ENCODE measurements at regions not wholly inside any gene's neighbourhood (a gene's known extent, or its start where the extent isn't known, plus 50 kb on each side); places are given as distances from the start of the nearest gene placed in this dataset.

GRCh38 chr3:102122527-102122926, 273.2 kb downstream of the NFKBIZ start:
- peaks cover 17% of the 10 kb centered on the region; the same call in 1 of the 2 replicates for H3K9me3 ChIP-seq (ENCODE audit: insufficient read depth, low read length)
- no peak overlapping the region for H3K4me3 ChIP-seq (ENCODE audit: low read length)
- H3K4me2 ChIP-seq (ENCODE audit: low read length) = no peak overlapping the region
- no peaks in the 10 kb centered on the region for H3K4me1 ChIP-seq (ENCODE audit: low read length)
- H3K36me3 ChIP-seq (replicated peaks; ENCODE audit: low read depth, low read length) = no peaks in the 10 kb centered on the region
- H3K9ac ChIP-seq (ENCODE audit: low read length) = no peak overlapping the region
- H3K27me3 ChIP-seq (ENCODE audit: low read depth, low read length) = no peaks in the 10 kb centered on the region
- H2AFZ ChIP-seq (ENCODE audit: low read depth, low read length) = no peak overlapping the region
- H3K79me2 ChIP-seq (ENCODE audit: low read length) = no peaks in the 10 kb centered on the region
- H4K20me1 ChIP-seq (ENCODE audit: insufficient read depth, low read length) = no peaks in the 10 kb centered on the region
- H3K27ac ChIP-seq (ENCODE audit: low read length) = no peak overlapping the region
- TF ChIP-seq CTCF (IDR thresholded peaks at IDR 0.05; ENCODE audit: low read depth, low read length) (no peak), EZH2phosphoT487 (IDR thresholded peaks at IDR 0.05; ENCODE audit: low read depth) (no peak)

GRCh38 chr3:102123590-102124190, 274.4 kb downstream of the NFKBIZ start:
- no peak overlapping the region for H3K9ac ChIP-seq (ENCODE audit: low read length)

GRCh38 chr3:102124282-102124681, 275.0 kb downstream of the NFKBIZ start:
- no peak overlapping the region for H3K4me2 ChIP-seq (ENCODE audit: low read length)
- no peak overlapping the region for H3K9ac ChIP-seq (ENCODE audit: low read length)
- no peak overlapping the region for H2AFZ ChIP-seq (ENCODE audit: low read depth, low read length)

More at GRCh38 chr3:102123590-102124190, 274.4 kb downstream of the NFKBIZ start:
- H3K4me3 ChIP-seq (ENCODE audit: low read length) = no peak overlapping the region
- H3K79me2 ChIP-seq (ENCODE audit: low read length) = no peaks in the 10 kb centered on the region
- TF ChIP-seq EZH2phosphoT487 (IDR thresholded peaks at IDR 0.05; ENCODE audit: low read depth) (no peak), CTCF (IDR thresholded peaks at IDR 0.05; ENCODE audit: low read depth, low read length) (no peak)
- H3K9me3 ChIP-seq (ENCODE audit: insufficient read depth, low read length) = peaks cover 17% of the 10 kb centered on the region; the same call in 1 of the 2 replicates
- H3K27me3 ChIP-seq (ENCODE audit: low read depth, low read length) = no peaks in the 10 kb centered on the region
- no peak overlapping the region for H3K4me2 ChIP-seq (ENCODE audit: low read length)
- no peak overlapping the region for H2AFZ ChIP-seq (ENCODE audit: low read depth, low read length)
- H3K36me3 ChIP-seq (replicated peaks; ENCODE audit: low read depth, low read length) = no peaks in the 10 kb centered on the region
- H4K20me1 ChIP-seq (ENCODE audit: insufficient read depth, low read length) = no peaks in the 10 kb centered on the region
- no peak overlapping the region for H3K27ac ChIP-seq (ENCODE audit: low read length)
- H3K4me1 ChIP-seq (ENCODE audit: low read length) = no peaks in the 10 kb centered on the region

GRCh38 chr3:102124704-102125103, 275.4 kb downstream of the NFKBIZ start:
- H3K36me3 ChIP-seq (replicated peaks; ENCODE audit: low read depth, low read length) = no peaks in the 10 kb centered on the region
- no peak overlapping the region for H3K27ac ChIP-seq (ENCODE audit: low read length)
- H3K27me3 ChIP-seq (ENCODE audit: low read depth, low read length) = no peaks in the 10 kb centered on the region
- peaks cover under 1% of the 10 kb centered on the region; the same call in 1 of the 2 replicates for H3K4me1 ChIP-seq (ENCODE audit: low read length)
- no peaks in the 10 kb centered on the region for H4K20me1 ChIP-seq (ENCODE audit: insufficient read depth, low read length)
- no peak overlapping the region for H3K4me2 ChIP-seq (ENCODE audit: low read length)
- no peak overlapping the region for H2AFZ ChIP-seq (ENCODE audit: low read depth, low read length)
- H3K79me2 ChIP-seq (ENCODE audit: low read length) = no peaks in the 10 kb centered on the region
- TF ChIP-seq EZH2phosphoT487 (IDR thresholded peaks at IDR 0.05; ENCODE audit: low read depth) = no peak
- H3K9ac ChIP-seq (ENCODE audit: low read length) = no peak overlapping the region
- H3K9me3 ChIP-seq (ENCODE audit: insufficient read depth, low read length) = peaks cover 17% of the 10 kb centered on the region; the same call in 1 of the 2 replicates
- H3K4me3 ChIP-seq (ENCODE audit: low read length) = no peak overlapping the region

More at GRCh38 chr3:102124282-102124681, 275.0 kb downstream of the NFKBIZ start:
- Histone ChIP-seq H3K4me3 (ENCODE audit: low read length) (no peak overlapping the region), H3K9me3 (ENCODE audit: insufficient read depth, low read length) (peaks cover 17% of the 10 kb centered on the region; the same call in 1 of the 2 replicates), H3K79me2 (ENCODE audit: low read length) (no peaks in the 10 kb centered on the region), H3K4me1 (ENCODE audit: low read length) (no peaks in the 10 kb centered on the region), H4K20me1 (ENCODE audit: insufficient read depth, low read length) (no peaks in the 10 kb centered on the region), H3K36me3 (replicated peaks; ENCODE audit: low read depth, low read length) (no peaks in the 10 kb centered on the region), H3K27me3 (ENCODE audit: low read depth, low read length) (no peaks in the 10 kb centered on the region), H3K27ac (ENCODE audit: low read length) (no peak overlapping the region)
- TF ChIP-seq EZH2phosphoT487 (IDR thresholded peaks at IDR 0.05; ENCODE audit: low read depth) = no peak
- TF ChIP-seq CTCF (IDR thresholded peaks at IDR 0.05; ENCODE audit: low read depth, low read length) = no peak
